ENCODE measurements at regions not wholly inside any gene's neighbourhood (a gene's known extent, or its start where the extent isn't known, plus 50 kb on each side); places are given as distances from the start of the nearest gene placed in this dataset.

- TF ChIP-seq KDM1A (CRISPR knock-in tag; IDR thresholded peaks at IDR 0.05): no peak
- TF ChIP-seq SP2 (CRISPR knock-in tag; IDR thresholded peaks at IDR 0.05): no peak
- TF ChIP-seq ZNF33B (CRISPR knock-in tag; IDR thresholded peaks at IDR 0.05): no peak
- no peak for TF ChIP-seq JUN (CRISPR knock-in tag; IDR thresholded peaks at IDR 0.05)
- TF ChIP-seq, protein P1, sequence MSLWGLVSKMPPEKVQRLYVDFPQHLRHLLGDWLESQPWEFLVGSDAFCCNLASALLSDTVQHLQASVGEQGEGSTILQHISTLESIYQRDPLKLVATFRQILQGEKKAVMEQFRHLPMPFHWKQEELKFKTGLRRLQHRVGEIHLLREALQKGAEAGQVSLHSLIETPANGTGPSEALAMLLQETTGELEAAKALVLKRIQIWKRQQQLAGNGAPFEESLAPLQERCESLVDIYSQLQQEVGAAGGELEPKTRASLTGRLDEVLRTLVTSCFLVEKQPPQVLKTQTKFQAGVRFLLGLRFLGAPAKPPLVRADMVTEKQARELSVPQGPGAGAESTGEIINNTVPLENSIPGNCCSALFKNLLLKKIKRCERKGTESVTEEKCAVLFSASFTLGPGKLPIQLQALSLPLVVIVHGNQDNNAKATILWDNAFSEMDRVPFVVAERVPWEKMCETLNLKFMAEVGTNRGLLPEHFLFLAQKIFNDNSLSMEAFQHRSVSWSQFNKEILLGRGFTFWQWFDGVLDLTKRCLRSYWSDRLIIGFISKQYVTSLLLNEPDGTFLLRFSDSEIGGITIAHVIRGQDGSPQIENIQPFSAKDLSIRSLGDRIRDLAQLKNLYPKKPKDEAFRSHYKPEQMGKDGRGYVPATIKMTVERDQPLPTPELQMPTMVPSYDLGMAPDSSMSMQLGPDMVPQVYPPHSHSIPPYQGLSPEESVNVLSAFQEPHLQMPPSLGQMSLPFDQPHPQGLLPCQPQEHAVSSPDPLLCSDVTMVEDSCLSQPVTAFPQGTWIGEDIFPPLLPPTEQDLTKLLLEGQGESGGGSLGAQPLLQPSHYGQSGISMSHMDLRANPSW (CRISPR knock-in tag; IDR thresholded peaks at IDR 0.05; ENCODE audit: borderline replicate concordance): no peak
- no peak for TF ChIP-seq CTCF (CRISPR knock-in tag; IDR thresholded peaks at IDR 0.05)
- TF ChIP-seq, protein P2, sequence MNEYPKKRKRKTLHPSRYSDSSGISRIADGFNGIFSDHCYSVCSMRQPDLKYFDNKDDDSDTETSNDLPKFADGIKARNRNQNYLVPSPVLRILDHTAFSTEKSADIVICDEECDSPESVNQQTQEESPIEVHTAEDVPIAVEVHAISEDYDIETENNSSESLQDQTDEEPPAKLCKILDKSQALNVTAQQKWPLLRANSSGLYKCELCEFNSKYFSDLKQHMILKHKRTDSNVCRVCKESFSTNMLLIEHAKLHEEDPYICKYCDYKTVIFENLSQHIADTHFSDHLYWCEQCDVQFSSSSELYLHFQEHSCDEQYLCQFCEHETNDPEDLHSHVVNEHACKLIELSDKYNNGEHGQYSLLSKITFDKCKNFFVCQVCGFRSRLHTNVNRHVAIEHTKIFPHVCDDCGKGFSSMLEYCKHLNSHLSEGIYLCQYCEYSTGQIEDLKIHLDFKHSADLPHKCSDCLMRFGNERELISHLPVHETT (CRISPR knock-in tag; conservative IDR thresholded peaks at IDR 0.05): no peak
- no peak for TF ChIP-seq TCF7 (IDR thresholded peaks at IDR 0.05; ENCODE audit: low read depth)
- TF ChIP-seq ZBTB21 (CRISPR knock-in tag; IDR thresholded peaks at IDR 0.05): no peak
- TF ChIP-seq SMC3 (IDR thresholded peaks at IDR 0.05; ENCODE audit: low read length): no peak
- TF ChIP-seq CREB1 (IDR thresholded peaks at IDR 0.05): no peak
- TF ChIP-seq CREB1 (CRISPR knock-in tag; IDR thresholded peaks at IDR 0.05): no peak
- no peak for TF ChIP-seq JUNB (CRISPR knock-in tag; IDR thresholded peaks at IDR 0.05; ENCODE audit: borderline replicate concordance)
These were observed 480.0 kb downstream of the SLC4A3 start for GRCh38 chr2:220107380-220107791.
